H1 (cell line): ENCODE measurements at regions not wholly inside any gene's neighbourhood (a gene's known extent, or its start where the extent isn't known, plus 50 kb on each side); places are given as distances from the start of the nearest gene placed in this dataset.

Experiments
- CTCF ChIA-PET: fragments of 300-600 bp; sonication (Branson Sonifier 250); formaldehyde crosslinking; loops from one replicate; lab custom pipeline; 2021; ENCODE audit not compliant: partially characterized antibody; lab: Charles Lee
- POLR2A ChIA-PET: fragments of 300-600 bp; sonication (Branson Sonifier 250); formaldehyde crosslinking; loops from one replicate; lab custom pipeline; 2021; ENCODE audit warnings: inconsistent platforms; ENCODE audit not compliant: partially characterized antibody; lab: Charles Lee
- DNase-seq, 2 experiments: peaks; one replicate each; pipeline versions ENCODE4 v3.0.0 to v3.0.0-alpha.2; 2010 to 2022; ENCODE audit warnings: low spot score in 2 of 2, low read depth in 1 of 2, mixed read lengths in 1 of 2
- FAIRE-seq: peaks from 2 replicates; lab custom pipeline; 2011; peaks lifted over from hg19 to GRCh38; lab: Jason Lieb, UNC
- H2AFZ ChIP-seq: 2 replicates; pipeline ENCODE4 v1.8.1; 2012; ENCODE audit warnings: low read length, inconsistent platforms
- H2AK5ac ChIP-seq: 2 replicates; pipeline ENCODE4 v1.6.1; 2013; ENCODE audit warnings: low read depth, low read length
- H2BK120ac ChIP-seq: replicated peaks from 2 replicates; pipeline ENCODE3; 2013; ENCODE audit warnings: low read depth, low read length, inconsistent platforms
- H2BK12ac ChIP-seq: 2 replicates; pipeline ENCODE4 v1.6.1; 2013; ENCODE audit warnings: low read depth, low read length
- H2BK15ac ChIP-seq: 2 replicates; pipeline ENCODE4 v1.6.1; 2013; ENCODE audit warnings: low read length
- H2BK20ac ChIP-seq: 2 replicates; pipeline ENCODE4 v1.6.1; 2013; ENCODE audit warnings: low read length
- H2BK5ac ChIP-seq: 2 replicates; pipeline ENCODE4 v1.6.1; 2013; ENCODE audit warnings: low read depth, low read length
- H3K14ac ChIP-seq: 2 replicates; pipeline ENCODE4 v1.6.1; 2013; ENCODE audit warnings: inconsistent platforms; ENCODE audit not compliant: insufficient read length
- H3K18ac ChIP-seq: 2 replicates; pipeline ENCODE4 v1.6.1; 2013; ENCODE audit warnings: low read length; ENCODE audit errors: extremely low read depth
- H3K23ac ChIP-seq: 2 replicates; pipeline ENCODE4 v1.6.1; 2013; ENCODE audit warnings: inconsistent platforms; ENCODE audit not compliant: insufficient read length
- H3K23me2 ChIP-seq: 2 replicates; pipeline ENCODE4 v1.6.1; 2013; ENCODE audit warnings: low read depth, low read length
- H3K27ac ChIP-seq: 2 replicates; pipeline ENCODE4 v1.6.1; 2011; ENCODE audit warnings: low read depth, low read length, inconsistent platforms
- H3K27me3 ChIP-seq, 4 experiments: replicated peaks in 1 of 4; 1 replicate in 1 of 4; 2 replicates in 3 of 4; pipeline versions ENCODE4 v1.6.1 to v1.8.1; 2011 to 2013; ENCODE audit warnings: low read length in 3 of 4, mild to moderate bottlenecking in 3 of 4, inconsistent platforms in 2 of 4, mixed read lengths in 2 of 4, moderate library complexity in 1 of 4; ENCODE audit not compliant: control insufficient read depth in 3 of 4, insufficient read depth in 3 of 4; ENCODE audit errors: extremely low read depth in 1 of 4
- H3K36me3 ChIP-seq, 4 experiments: 2 replicates each; pipeline versions ENCODE4 v1.6.1 to v1.8.1; 2011 to 2013; ENCODE audit warnings: mild to moderate bottlenecking in 4 of 4, low read length in 3 of 4, moderate library complexity in 2 of 4, control low read depth in 1 of 4, inconsistent platforms in 1 of 4; ENCODE audit not compliant: insufficient read depth in 4 of 4, control insufficient read depth in 2 of 4
- H3K4ac ChIP-seq: replicated peaks from 2 replicates; pipeline ENCODE3; 2013; ENCODE audit warnings: low read length, low read depth, mixed read lengths, inconsistent platforms; ENCODE audit not compliant: insufficient read length
- H3K4me1 ChIP-seq, 4 experiments: replicated peaks in 1 of 4; 1 replicate in 1 of 4; 2 replicates in 3 of 4; pipeline versions ENCODE4 v1.6.1 to v1.8.1; 2011 to 2013; ENCODE audit warnings: low read length in 3 of 4, inconsistent platforms in 2 of 4, mixed read lengths in 1 of 4; ENCODE audit not compliant: insufficient read depth in 4 of 4, control insufficient read depth in 3 of 4
- H3K4me2 ChIP-seq, 2 experiments: 2 replicates each; pipeline versions ENCODE4 v1.6.1 to v1.8.1; 2011 to 2013; ENCODE audit warnings: low read depth in 2 of 2, low read length in 2 of 2, control low read depth in 1 of 2, inconsistent platforms in 1 of 2, mild to moderate bottlenecking in 1 of 2; ENCODE audit not compliant: insufficient read depth in 1 of 2
- H3K4me3 ChIP-seq, 4 experiments: fragments of 200-600, 300-600 bp in 1 of 4; sonication (generic), shearing (Covaris generic), sonication (Bioruptor Twin) in 1 of 4; 2 replicates each; pipeline versions ENCODE4 v1.5.1 to v1.8.1; 2011 to 2016; ENCODE audit warnings: low read length in 4 of 4, low read depth in 3 of 4, control low read depth in 2 of 4, inconsistent platforms in 2 of 4, mild to moderate bottlenecking in 2 of 4, mixed read lengths in 1 of 4, moderate library complexity in 1 of 4; ENCODE audit not compliant: insufficient read depth in 2 of 4; ENCODE audit errors: extremely low read depth in 1 of 4
- H3K56ac ChIP-seq: replicated peaks from 2 replicates; pipeline ENCODE3; 2013; ENCODE audit warnings: low read depth, mild to moderate bottlenecking, mixed read lengths, low read length, inconsistent platforms; ENCODE audit not compliant: insufficient read length
- H3K79me1 ChIP-seq: 2 replicates; pipeline ENCODE4 v1.6.1; 2013; ENCODE audit warnings: low read depth, low read length, control low read depth
- H3K79me2 ChIP-seq, 2 experiments: 2 replicates each; pipeline versions ENCODE4 v1.6.1 to v1.8.1; 2012 to 2013; ENCODE audit warnings: low read length in 2 of 2, mild to moderate bottlenecking in 2 of 2, inconsistent platforms in 1 of 2; ENCODE audit not compliant: insufficient read depth in 2 of 2, control insufficient read depth in 1 of 2
- H3K9ac ChIP-seq, 4 experiments: replicated peaks in 1 of 4; 1 replicate in 1 of 4; 2 replicates in 3 of 4; pipeline versions ENCODE4 v1.6.1 to v1.8.1; 2011 to 2013; ENCODE audit warnings: low read depth in 3 of 4, low read length in 3 of 4, control low read depth in 2 of 4, mild to moderate bottlenecking in 2 of 4, moderate library complexity in 2 of 4, inconsistent platforms in 1 of 4; ENCODE audit errors: extremely low read depth in 1 of 4
- H3K9me3 ChIP-seq, 2 experiments: 2 replicates each; pipeline versions ENCODE4 v1.6.1 to v1.8.1; 2012 to 2013; ENCODE audit warnings: mild to moderate bottlenecking in 2 of 2, moderate library complexity in 2 of 2, control low read depth in 1 of 2, inconsistent platforms in 1 of 2, low read depth in 1 of 2, low read length in 1 of 2, mixed read lengths in 1 of 2; ENCODE audit not compliant: insufficient read depth in 2 of 2
- H4K20me1 ChIP-seq, 2 experiments: replicated peaks in 1 of 2; 2 replicates each; pipeline versions ENCODE3 to v1.8.1; 2011 to 2013; ENCODE audit warnings: inconsistent platforms in 2 of 2, low read length in 2 of 2, mild to moderate bottlenecking in 1 of 2; ENCODE audit not compliant: insufficient read depth in 2 of 2, control insufficient read depth in 1 of 2
- H4K5ac ChIP-seq: 2 replicates; pipeline ENCODE4 v1.6.1; 2013; ENCODE audit warnings: low read length, low read depth, mixed read lengths, inconsistent platforms; ENCODE audit not compliant: insufficient read length
- H4K8ac ChIP-seq: 2 replicates; pipeline ENCODE4 v1.8.0; 2013; ENCODE audit warnings: mild to moderate bottlenecking, moderate library complexity, low read length, inconsistent platforms; ENCODE audit not compliant: insufficient read depth; ENCODE audit errors: extremely low read depth
- H4K91ac ChIP-seq: replicated peaks from 2 replicates; pipeline ENCODE3; 2013; ENCODE audit warnings: low read length, mixed read lengths, inconsistent platforms; ENCODE audit not compliant: insufficient read length
- CEBPB ChIP-seq: IDR thresholded peaks from 2 replicates; pipeline ENCODE4 v1.6.1; 2012; ENCODE audit warnings: low read depth, low read length
- CTBP2 ChIP-seq: IDR thresholded peaks from 2 replicates; pipeline ENCODE4 v1.7.0; 2011; ENCODE audit warnings: borderline replicate concordance, mild to moderate bottlenecking, moderate library complexity, mixed read lengths, low read length; ENCODE audit not compliant: insufficient read depth, insufficient read length
- CTCF ChIP-seq, 3 experiments: IDR thresholded peaks; 1 replicate in 2 of 3; 2 replicates in 1 of 3; pipeline versions ENCODE4 v1.5.1 to v1.6.1; 2011; ENCODE audit warnings: low read length in 3 of 3, mild to moderate bottlenecking in 3 of 3, inconsistent platforms in 2 of 3, low read depth in 1 of 3, moderate library complexity in 1 of 3; ENCODE audit not compliant: insufficient read depth in 1 of 3; ENCODE audit errors: control extremely low read depth in 1 of 3
- GTF2F1 ChIP-seq: IDR thresholded peaks from 2 replicates; pipeline ENCODE4 v1.6.1; 2012; ENCODE audit warnings: low read depth, low read length, improper control_type of control experiment, borderline replicate concordance
- KDM4A ChIP-seq: IDR thresholded peaks from one replicate; pipeline ENCODE4 v1.7.1; 2012; ENCODE audit warnings: low read depth, mild to moderate bottlenecking, moderate library complexity, low read length, inconsistent platforms; ENCODE audit not compliant: severe bottlenecking
- MAFK ChIP-seq: IDR thresholded peaks from 2 replicates; pipeline ENCODE4 v1.6.1; 2012; ENCODE audit warnings: low read depth, mild to moderate bottlenecking, improper control_type of control experiment, low read length
- NRF1 ChIP-seq: IDR thresholded peaks from 2 replicates; pipeline ENCODE4 v1.6.1; 2011; ENCODE audit warnings: mild to moderate bottlenecking, low read depth, low read length, improper control_type of control experiment
- POU5F1 ChIP-seq: IDR thresholded peaks from 2 replicates; pipeline ENCODE4 v1.6.1; 2011; ENCODE audit warnings: low read depth, mild to moderate bottlenecking, low read length, moderate library complexity
- TBP ChIP-seq: IDR thresholded peaks from 2 replicates; pipeline ENCODE4 v1.6.1; 2011; ENCODE audit warnings: low read depth, low read length, improper control_type of control experiment
- USF2 ChIP-seq: IDR thresholded peaks from 2 replicates; pipeline ENCODE4 v1.6.1; 2011; ENCODE audit warnings: low read length, improper control_type of control experiment
- ZNF274 ChIP-seq: IDR thresholded peaks from 2 replicates; pipeline ENCODE4 v1.7.0; 2012; ENCODE audit warnings: low read length, borderline replicate concordance; ENCODE audit errors: extremely low read depth
- WGBS, 2 experiments: shearing (Covaris generic) in 1 of 2; methylation state at CpG; one replicate each; pipeline versions ENCODE4 v1.1.6 to v1.1.7; 2013 to 2015; ENCODE audit warnings: low lambda C conversion rate in 2 of 2, mixed read lengths in 2 of 2, inconsistent platforms in 1 of 2, low coverage in 1 of 2, missing lambda C conversion rate in 1 of 2; ENCODE audit not compliant: insufficient replicate concordance in 2 of 2, insufficient coverage in 1 of 2, insufficient read length in 1 of 2; ENCODE audit errors: extremely low coverage in 1 of 2, missing lambda C conversion rate in 1 of 2; 5-methylcytosine and 5-hydroxymethylcytosine counted together

GRCh38 chr5:87781976-87782375 is 369.2 kb upstream of the CCNH start:
- H2AFZ ChIP-seq: no peak overlapping the region
- CTCF ChIA-PET: interaction anchor here (0.7 to 4.0 kb wide), 27 partner anchors 12 to 945 kb away, joined by 3 to 50 read pairs (median 4); no protein-coding TSS in a partner anchor
- H3K23me2 ChIP-seq: no peaks in the 10 kb centered on the region
- no peak overlapping the region for H4K8ac ChIP-seq
- DNase-seq (no peak), FAIRE-seq (no peak)
- no peak overlapping the region for H4K5ac ChIP-seq
- no peaks in the 10 kb centered on the region for H3K79me2 ChIP-seq
- H3K9me3 ChIP-seq: no peaks in the 10 kb centered on the region
- no peaks in the 10 kb centered on the region for H3K79me1 ChIP-seq
- H4K20me1 ChIP-seq: no peaks in the 10 kb centered on the region
- no peak overlapping the region for H3K14ac ChIP-seq
- WGBS, 2 experiments: 82% methylated on average over 2 of the region's 2 CpGs; no CpG with 5 or more reads in 1 of the 2 experiments
- no peak overlapping the region for H2BK120ac ChIP-seq
- no peak overlapping the region for H3K27ac ChIP-seq
- H4K91ac ChIP-seq: no peak overlapping the region
- no peak overlapping the region for H2BK20ac ChIP-seq
- H3K56ac ChIP-seq: no peak overlapping the region
- H3K18ac ChIP-seq: no peak overlapping the region
- no peak overlapping the region for H2BK5ac ChIP-seq
- no peak overlapping the region for H3K4me3 ChIP-seq
- H2BK12ac ChIP-seq: no peak overlapping the region
- H3K4ac ChIP-seq: no peak overlapping the region
- no peak overlapping the region for H3K4me2 ChIP-seq
- H3K23ac ChIP-seq: no peak overlapping the region
- no peak overlapping the region for H2BK15ac ChIP-seq
- H3K9ac ChIP-seq: no peak overlapping the region
- H2AK5ac ChIP-seq: no peak overlapping the region
- peaks cover 2 to 18% (median 6%) of the 10 kb centered on the region in 4 experiments; a peak in 4 of 7 replicates for H3K27me3 ChIP-seq
- no peaks in the 10 kb centered on the region for H3K36me3 ChIP-seq
- no peaks in the 10 kb centered on the region; a peak in 1 of 7 replicates for H3K4me1 ChIP-seq
- POLR2A ChIA-PET: no interaction called here
- TF ChIP-seq MAFK: no peak
- no peak for TF ChIP-seq ZNF274
- TF ChIP-seq CEBPB: no peak
- TF ChIP-seq GTF2F1: no peak
- TF ChIP-seq NRF1: no peak
- no peak for TF ChIP-seq TBP
- no peak for TF ChIP-seq KDM4A
- no peak for TF ChIP-seq USF2
- no peak for TF ChIP-seq CTBP2
- TF ChIP-seq POU5F1: no peak
- TF ChIP-seq CTCF (IDR thresholded peaks at IDR 0.05; ENCODE audit: control extremely low read depth in 1 of 3, insufficient read depth in 1 of 3, low read depth in 1 of 3, low read length in 3 of 3): no peak
